Hepatocyte (in vitro differentiated cells): ENCODE measurements at regions not wholly inside any gene's neighbourhood (a gene's known extent, or its start where the extent isn't known, plus 50 kb on each side); places are given as distances from the start of the nearest gene placed in this dataset.

Source experiments
- EZH2 ChIP-seq: fragments of 200-600 bp; sonication (generic); IDR thresholded peaks from 2 replicates; pipeline ENCODE4 v1.6.1; 2016; ENCODE audit warnings: antibody characterized with exemption, mild to moderate bottlenecking, borderline replicate concordance
- EZH2phosphoT487 ChIP-seq: fragments of 200-600 bp; sonication (generic); IDR thresholded peaks from one replicate; pipeline ENCODE4 v1.6.1; 2018; ENCODE audit warnings: antibody characterized with exemption, mild to moderate bottlenecking, low read depth, moderate library complexity; ENCODE audit not compliant: unreplicated experiment, severe bottlenecking
- TF ChIP-seq, protein P1 (sequence below): fragments of 200-600 bp; sonication (generic); IDR thresholded peaks from 2 replicates; pipeline ENCODE4 v1.5.1; 2016; ENCODE audit warnings: antibody characterized with exemption, mild to moderate bottlenecking; ENCODE audit not compliant: poor library complexity

DNA sequence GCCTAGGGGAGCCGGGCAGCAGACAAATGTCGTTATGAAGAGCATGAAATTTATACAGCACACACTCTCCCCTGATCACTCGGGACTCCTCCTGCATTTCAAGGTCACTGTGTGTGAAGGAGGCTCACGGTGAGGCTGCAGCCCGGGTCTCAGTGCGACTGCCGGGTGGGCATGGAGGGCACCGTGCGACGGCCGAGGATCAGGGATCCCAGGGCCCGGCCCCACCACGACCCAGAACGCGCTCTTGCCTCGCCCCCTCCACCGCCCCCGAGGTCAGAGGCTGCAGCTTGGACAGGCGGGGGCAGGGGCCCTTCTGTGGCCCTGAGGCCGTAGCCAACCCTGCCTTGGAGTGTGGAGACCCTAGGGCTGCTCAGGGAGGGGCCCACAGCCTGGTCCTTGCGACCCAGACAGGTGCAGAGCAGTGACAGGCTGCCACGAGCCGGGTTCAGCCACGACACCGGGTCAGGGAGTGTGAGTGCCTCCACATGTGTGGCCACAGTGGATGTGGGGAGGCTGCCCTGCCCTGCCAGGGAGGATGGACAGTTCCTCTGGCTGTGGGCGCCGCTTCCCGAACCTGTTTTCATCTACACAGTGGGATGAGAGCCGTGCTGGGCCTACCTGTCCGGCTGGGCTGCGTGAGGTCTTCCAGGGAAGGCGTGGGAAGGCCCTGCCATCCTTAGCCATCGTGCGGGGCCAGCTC is 89.3 kb upstream of the NKX1-1 start:
- TF ChIP-seq, protein P1, sequence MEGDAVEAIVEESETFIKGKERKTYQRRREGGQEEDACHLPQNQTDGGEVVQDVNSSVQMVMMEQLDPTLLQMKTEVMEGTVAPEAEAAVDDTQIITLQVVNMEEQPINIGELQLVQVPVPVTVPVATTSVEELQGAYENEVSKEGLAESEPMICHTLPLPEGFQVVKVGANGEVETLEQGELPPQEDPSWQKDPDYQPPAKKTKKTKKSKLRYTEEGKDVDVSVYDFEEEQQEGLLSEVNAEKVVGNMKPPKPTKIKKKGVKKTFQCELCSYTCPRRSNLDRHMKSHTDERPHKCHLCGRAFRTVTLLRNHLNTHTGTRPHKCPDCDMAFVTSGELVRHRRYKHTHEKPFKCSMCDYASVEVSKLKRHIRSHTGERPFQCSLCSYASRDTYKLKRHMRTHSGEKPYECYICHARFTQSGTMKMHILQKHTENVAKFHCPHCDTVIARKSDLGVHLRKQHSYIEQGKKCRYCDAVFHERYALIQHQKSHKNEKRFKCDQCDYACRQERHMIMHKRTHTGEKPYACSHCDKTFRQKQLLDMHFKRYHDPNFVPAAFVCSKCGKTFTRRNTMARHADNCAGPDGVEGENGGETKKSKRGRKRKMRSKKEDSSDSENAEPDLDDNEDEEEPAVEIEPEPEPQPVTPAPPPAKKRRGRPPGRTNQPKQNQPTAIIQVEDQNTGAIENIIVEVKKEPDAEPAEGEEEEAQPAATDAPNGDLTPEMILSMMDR = no peak
- TF ChIP-seq EZH2 = no peak
- TF ChIP-seq EZH2phosphoT487 = no peak
